H1 (cell line): ENCODE measurements at regions not wholly inside any gene's neighbourhood (a gene's known extent, or its start where the extent isn't known, plus 50 kb on each side); places are given as distances from the start of the nearest gene placed in this dataset.

Experiments
- CTCF ChIA-PET: fragments of 300-600 bp; sonication (Branson Sonifier 250); formaldehyde crosslinking; loops from one replicate; lab custom pipeline; 2021; ENCODE audit not compliant: partially characterized antibody; lab: Charles Lee
- POLR2A ChIA-PET: fragments of 300-600 bp; sonication (Branson Sonifier 250); formaldehyde crosslinking; loops from one replicate; lab custom pipeline; 2021; ENCODE audit warnings: inconsistent platforms; ENCODE audit not compliant: partially characterized antibody; lab: Charles Lee
- DNase-seq, 2 experiments: peaks; one replicate each; pipeline versions ENCODE4 v3.0.0 to v3.0.0-alpha.2; 2010 to 2022; ENCODE audit warnings: low spot score in 2 of 2, low read depth in 1 of 2, mixed read lengths in 1 of 2
- FAIRE-seq: peaks from 2 replicates; lab custom pipeline; 2011; peaks lifted over from hg19 to GRCh38; lab: Jason Lieb, UNC
- H2AFZ ChIP-seq: 2 replicates; pipeline ENCODE4 v1.8.1; 2012; ENCODE audit warnings: low read length, inconsistent platforms
- H2AK5ac ChIP-seq: 2 replicates; pipeline ENCODE4 v1.6.1; 2013; ENCODE audit warnings: low read depth, low read length
- H2BK120ac ChIP-seq: replicated peaks from 2 replicates; pipeline ENCODE3; 2013; ENCODE audit warnings: low read depth, low read length, inconsistent platforms
- H2BK12ac ChIP-seq: 2 replicates; pipeline ENCODE4 v1.6.1; 2013; ENCODE audit warnings: low read depth, low read length
- H2BK15ac ChIP-seq: 2 replicates; pipeline ENCODE4 v1.6.1; 2013; ENCODE audit warnings: low read length
- H2BK20ac ChIP-seq: 2 replicates; pipeline ENCODE4 v1.6.1; 2013; ENCODE audit warnings: low read length
- H2BK5ac ChIP-seq: 2 replicates; pipeline ENCODE4 v1.6.1; 2013; ENCODE audit warnings: low read depth, low read length
- H3K14ac ChIP-seq: 2 replicates; pipeline ENCODE4 v1.6.1; 2013; ENCODE audit warnings: inconsistent platforms; ENCODE audit not compliant: insufficient read length
- H3K18ac ChIP-seq: 2 replicates; pipeline ENCODE4 v1.6.1; 2013; ENCODE audit warnings: low read length; ENCODE audit errors: extremely low read depth
- H3K23ac ChIP-seq: 2 replicates; pipeline ENCODE4 v1.6.1; 2013; ENCODE audit warnings: inconsistent platforms; ENCODE audit not compliant: insufficient read length
- H3K23me2 ChIP-seq: 2 replicates; pipeline ENCODE4 v1.6.1; 2013; ENCODE audit warnings: low read depth, low read length
- H3K27ac ChIP-seq: 2 replicates; pipeline ENCODE4 v1.6.1; 2011; ENCODE audit warnings: low read depth, low read length, inconsistent platforms
- H3K27me3 ChIP-seq, 4 experiments: replicated peaks in 1 of 4; 1 replicate in 1 of 4; 2 replicates in 3 of 4; pipeline versions ENCODE4 v1.6.1 to v1.8.1; 2011 to 2013; ENCODE audit warnings: low read length in 3 of 4, mild to moderate bottlenecking in 3 of 4, inconsistent platforms in 2 of 4, mixed read lengths in 2 of 4, moderate library complexity in 1 of 4; ENCODE audit not compliant: control insufficient read depth in 3 of 4, insufficient read depth in 3 of 4; ENCODE audit errors: extremely low read depth in 1 of 4
- H3K36me3 ChIP-seq, 4 experiments: 2 replicates each; pipeline versions ENCODE4 v1.6.1 to v1.8.1; 2011 to 2013; ENCODE audit warnings: mild to moderate bottlenecking in 4 of 4, low read length in 3 of 4, moderate library complexity in 2 of 4, control low read depth in 1 of 4, inconsistent platforms in 1 of 4; ENCODE audit not compliant: insufficient read depth in 4 of 4, control insufficient read depth in 2 of 4
- H3K4ac ChIP-seq: replicated peaks from 2 replicates; pipeline ENCODE3; 2013; ENCODE audit warnings: low read length, low read depth, mixed read lengths, inconsistent platforms; ENCODE audit not compliant: insufficient read length
- H3K4me1 ChIP-seq, 4 experiments: replicated peaks in 1 of 4; 1 replicate in 1 of 4; 2 replicates in 3 of 4; pipeline versions ENCODE4 v1.6.1 to v1.8.1; 2011 to 2013; ENCODE audit warnings: low read length in 3 of 4, inconsistent platforms in 2 of 4, mixed read lengths in 1 of 4; ENCODE audit not compliant: insufficient read depth in 4 of 4, control insufficient read depth in 3 of 4
- H3K4me2 ChIP-seq, 2 experiments: 2 replicates each; pipeline versions ENCODE4 v1.6.1 to v1.8.1; 2011 to 2013; ENCODE audit warnings: low read depth in 2 of 2, low read length in 2 of 2, control low read depth in 1 of 2, inconsistent platforms in 1 of 2, mild to moderate bottlenecking in 1 of 2; ENCODE audit not compliant: insufficient read depth in 1 of 2
- H3K4me3 ChIP-seq, 4 experiments: fragments of 200-600, 300-600 bp in 1 of 4; sonication (generic), shearing (Covaris generic), sonication (Bioruptor Twin) in 1 of 4; 2 replicates each; pipeline versions ENCODE4 v1.5.1 to v1.8.1; 2011 to 2016; ENCODE audit warnings: low read length in 4 of 4, low read depth in 3 of 4, control low read depth in 2 of 4, inconsistent platforms in 2 of 4, mild to moderate bottlenecking in 2 of 4, mixed read lengths in 1 of 4, moderate library complexity in 1 of 4; ENCODE audit not compliant: insufficient read depth in 2 of 4; ENCODE audit errors: extremely low read depth in 1 of 4
- H3K56ac ChIP-seq: replicated peaks from 2 replicates; pipeline ENCODE3; 2013; ENCODE audit warnings: low read depth, mild to moderate bottlenecking, mixed read lengths, low read length, inconsistent platforms; ENCODE audit not compliant: insufficient read length
- H3K79me1 ChIP-seq: 2 replicates; pipeline ENCODE4 v1.6.1; 2013; ENCODE audit warnings: low read depth, low read length, control low read depth
- H3K79me2 ChIP-seq, 2 experiments: 2 replicates each; pipeline versions ENCODE4 v1.6.1 to v1.8.1; 2012 to 2013; ENCODE audit warnings: low read length in 2 of 2, mild to moderate bottlenecking in 2 of 2, inconsistent platforms in 1 of 2; ENCODE audit not compliant: insufficient read depth in 2 of 2, control insufficient read depth in 1 of 2
- H3K9ac ChIP-seq, 4 experiments: replicated peaks in 1 of 4; 1 replicate in 1 of 4; 2 replicates in 3 of 4; pipeline versions ENCODE4 v1.6.1 to v1.8.1; 2011 to 2013; ENCODE audit warnings: low read depth in 3 of 4, low read length in 3 of 4, control low read depth in 2 of 4, mild to moderate bottlenecking in 2 of 4, moderate library complexity in 2 of 4, inconsistent platforms in 1 of 4; ENCODE audit errors: extremely low read depth in 1 of 4
- H3K9me3 ChIP-seq, 2 experiments: 2 replicates each; pipeline versions ENCODE4 v1.6.1 to v1.8.1; 2012 to 2013; ENCODE audit warnings: mild to moderate bottlenecking in 2 of 2, moderate library complexity in 2 of 2, control low read depth in 1 of 2, inconsistent platforms in 1 of 2, low read depth in 1 of 2, low read length in 1 of 2, mixed read lengths in 1 of 2; ENCODE audit not compliant: insufficient read depth in 2 of 2
- H4K20me1 ChIP-seq, 2 experiments: replicated peaks in 1 of 2; 2 replicates each; pipeline versions ENCODE3 to v1.8.1; 2011 to 2013; ENCODE audit warnings: inconsistent platforms in 2 of 2, low read length in 2 of 2, mild to moderate bottlenecking in 1 of 2; ENCODE audit not compliant: insufficient read depth in 2 of 2, control insufficient read depth in 1 of 2
- H4K5ac ChIP-seq: 2 replicates; pipeline ENCODE4 v1.6.1; 2013; ENCODE audit warnings: low read length, low read depth, mixed read lengths, inconsistent platforms; ENCODE audit not compliant: insufficient read length
- H4K8ac ChIP-seq: 2 replicates; pipeline ENCODE4 v1.8.0; 2013; ENCODE audit warnings: mild to moderate bottlenecking, moderate library complexity, low read length, inconsistent platforms; ENCODE audit not compliant: insufficient read depth; ENCODE audit errors: extremely low read depth
- H4K91ac ChIP-seq: replicated peaks from 2 replicates; pipeline ENCODE3; 2013; ENCODE audit warnings: low read length, mixed read lengths, inconsistent platforms; ENCODE audit not compliant: insufficient read length
- ASH2L ChIP-seq: fragments of 200-600, 300-600 bp; sonication (generic); IDR thresholded peaks from one replicate; pipeline ENCODE4 v1.7.1; 2017; ENCODE audit warnings: low read length
- CREB1 ChIP-seq: IDR thresholded peaks from 2 replicates; pipeline ENCODE4 v1.6.1; 2012; ENCODE audit warnings: inconsistent platforms
- KDM4A ChIP-seq: IDR thresholded peaks from one replicate; pipeline ENCODE4 v1.7.1; 2012; ENCODE audit warnings: low read depth, mild to moderate bottlenecking, moderate library complexity, low read length, inconsistent platforms; ENCODE audit not compliant: severe bottlenecking
- POLR2A ChIP-seq, 2 experiments: IDR thresholded peaks; 1 replicate in 1 of 2; 2 replicates in 1 of 2; pipeline ENCODE4 v1.6.1; 2011; ENCODE audit warnings: low read depth in 2 of 2, low read length in 2 of 2, mild to moderate bottlenecking in 2 of 2; ENCODE audit errors: control extremely low read depth in 1 of 2
- POU5F1 ChIP-seq: IDR thresholded peaks from 2 replicates; pipeline ENCODE4 v1.6.1; 2011; ENCODE audit warnings: low read depth, mild to moderate bottlenecking, low read length, moderate library complexity
- RFX5 ChIP-seq: IDR thresholded peaks from 2 replicates; pipeline ENCODE4 v1.6.1; 2011; ENCODE audit warnings: low read depth, low read length, improper control_type of control experiment, borderline replicate concordance
- RXRA ChIP-seq: IDR thresholded peaks from 2 replicates; pipeline ENCODE4 v1.6.1; 2011; ENCODE audit warnings: low read depth, mild to moderate bottlenecking, low read length, moderate library complexity; ENCODE audit not compliant: insufficient read depth
- SIN3A ChIP-seq, 2 experiments: IDR thresholded peaks in 1 of 2; conservative IDR thresholded peaks in 1 of 2; 2 replicates each; pipeline ENCODE4 v1.6.1; 2011 to 2012; ENCODE audit warnings: low read length in 2 of 2, improper control_type of control experiment in 1 of 2, low read depth in 1 of 2, mild to moderate bottlenecking in 1 of 2
- SP2 ChIP-seq: IDR thresholded peaks from 2 replicates; pipeline ENCODE4 v1.6.1; 2012; ENCODE audit warnings: mild to moderate bottlenecking, low read length, inconsistent platforms
- TAF7 ChIP-seq: optimal IDR thresholded peaks from 2 replicates; pipeline ENCODE3; 2011; ENCODE audit warnings: low read depth, mild to moderate bottlenecking, inconsistent platforms, low read length, moderate library complexity, borderline replicate concordance
- WGBS, 2 experiments: shearing (Covaris generic) in 1 of 2; methylation state at CpG; one replicate each; pipeline versions ENCODE4 v1.1.6 to v1.1.7; 2013 to 2015; ENCODE audit warnings: low lambda C conversion rate in 2 of 2, mixed read lengths in 2 of 2, inconsistent platforms in 1 of 2, low coverage in 1 of 2, missing lambda C conversion rate in 1 of 2; ENCODE audit not compliant: insufficient replicate concordance in 2 of 2, insufficient coverage in 1 of 2, insufficient read length in 1 of 2; ENCODE audit errors: extremely low coverage in 1 of 2, missing lambda C conversion rate in 1 of 2; 5-methylcytosine and 5-hydroxymethylcytosine counted together
- TF ChIP-seq, protein P1 (sequence below): IDR thresholded peaks from 2 replicates; pipeline ENCODE4 v1.6.1; 2011; ENCODE audit warnings: low read depth, mild to moderate bottlenecking, low read length; ENCODE audit not compliant: insufficient read depth
- TF ChIP-seq, protein P2 (sequence below): IDR thresholded peaks from 2 replicates; pipeline ENCODE4 v1.6.1; 2012; ENCODE audit warnings: inconsistent platforms

DNA sequence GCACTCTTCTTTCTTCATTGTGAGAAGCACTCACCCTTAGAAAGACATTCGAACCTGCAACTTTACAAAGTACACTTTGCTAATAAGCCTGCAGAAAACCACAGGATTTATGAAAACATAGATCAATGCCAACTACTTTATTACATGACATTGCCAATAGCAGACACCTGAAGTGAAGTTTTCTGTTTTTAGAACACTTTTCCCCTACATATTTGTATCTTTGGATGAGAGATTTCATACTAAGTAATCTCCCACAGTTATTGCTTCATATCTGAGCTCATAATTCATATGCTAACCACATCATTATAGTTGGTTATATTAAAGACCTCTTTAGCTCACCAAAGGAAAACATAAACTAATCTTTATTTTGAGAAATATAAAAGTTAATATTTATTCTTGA lies 276.5 kb upstream of the CTSO start:
- DNase-seq, result no peak
- Histone ChIP-seq H3K9me3 (no peaks in the 10 kb centered on the region), H2BK120ac (no peak overlapping the region), H3K27ac (no peak overlapping the region), H2BK15ac (no peak overlapping the region), H3K79me1 (no peaks in the 10 kb centered on the region), H4K8ac (no peak overlapping the region), H4K20me1 (no peaks in the 10 kb centered on the region), H3K36me3 (no peaks in the 10 kb centered on the region), H2BK20ac (no peak overlapping the region), H3K4me3 (no peak overlapping the region), H3K9ac (no peak overlapping the region), H3K56ac (no peak overlapping the region), H2AFZ (no peak overlapping the region), H3K14ac (no peak overlapping the region), H3K4ac (no peak overlapping the region), H2AK5ac (no peak overlapping the region), H4K91ac (no peak overlapping the region), H3K4me2 (no peak overlapping the region), H2BK5ac (no peak overlapping the region), H3K23ac (no peak overlapping the region), H2BK12ac (no peak overlapping the region), H3K18ac (no peak overlapping the region), H3K79me2 (no peaks in the 10 kb centered on the region), H3K27me3 (no peaks in the 10 kb centered on the region), H3K4me1 (no peaks in the 10 kb centered on the region), H4K5ac (no peak overlapping the region), H3K23me2 (no peaks in the 10 kb centered on the region)
- FAIRE-seq, result no peak
- ChIA-PET POLR2A (no interaction called here), CTCF (no interaction called here)
- 88% methylated on average over 1 of the region's 1 CpG; no CpG with 5 or more reads in 1 of the 2 experiments for WGBS, 2 experiments
- TF ChIP-seq, protein P1, sequence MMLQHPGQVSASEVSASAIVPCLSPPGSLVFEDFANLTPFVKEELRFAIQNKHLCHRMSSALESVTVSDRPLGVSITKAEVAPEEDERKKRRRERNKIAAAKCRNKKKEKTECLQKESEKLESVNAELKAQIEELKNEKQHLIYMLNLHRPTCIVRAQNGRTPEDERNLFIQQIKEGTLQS, result no peak
- no peak for TF ChIP-seq ASH2L
- TF ChIP-seq POLR2A (IDR thresholded peaks at IDR 0.05; ENCODE audit: control extremely low read depth in 1 of 2, low read depth in 2 of 2, low read length in 2 of 2), result no peak
- no peak for TF ChIP-seq RXRA
- TF ChIP-seq, protein P2, sequence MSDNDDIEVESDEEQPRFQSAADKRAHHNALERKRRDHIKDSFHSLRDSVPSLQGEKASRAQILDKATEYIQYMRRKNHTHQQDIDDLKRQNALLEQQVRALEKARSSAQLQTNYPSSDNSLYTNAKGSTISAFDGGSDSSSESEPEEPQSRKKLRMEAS, result no peak
- TF ChIP-seq TAF7, result no peak
- no peak for TF ChIP-seq POU5F1
- TF ChIP-seq KDM4A, result no peak
- no peak for TF ChIP-seq SP2
- TF ChIP-seq RFX5, result no peak
- TF ChIP-seq CREB1, result no peak
- no peak for TF ChIP-seq SIN3A (conservative IDR thresholded peaks at IDR 0.05 in 1 of 2, IDR thresholded peaks at IDR 0.05 in 1 of 2; ENCODE audit: low read depth in 1 of 2, low read length in 2 of 2)
